ENCODE measurements at regions not wholly inside any gene's neighbourhood (a gene's known extent, or its start where the extent isn't known, plus 50 kb on each side); places are given as distances from the start of the nearest gene placed in this dataset.

DNA sequence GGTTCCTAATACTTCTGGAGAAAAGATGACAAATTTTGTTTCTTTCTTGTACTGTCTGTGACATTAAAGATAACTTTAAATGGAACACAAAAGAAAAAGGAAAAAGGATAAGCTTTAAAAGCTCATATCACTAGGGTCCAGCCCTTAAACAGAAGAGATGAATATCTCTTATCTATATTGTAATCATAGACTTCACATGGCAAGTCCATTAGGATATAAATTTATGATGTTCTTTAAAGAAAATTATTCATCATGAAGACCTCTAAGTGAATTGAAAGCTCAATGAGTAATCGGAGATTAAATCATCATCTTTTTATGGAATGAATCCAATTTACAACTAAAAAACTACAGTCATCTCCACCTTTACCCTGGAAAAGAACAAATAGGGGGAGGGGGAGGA lies 111.6 kb upstream of the SATB2 start:
- no peak for TF ChIP-seq CTCF (IDR thresholded peaks at IDR 0.05; ENCODE audit: insufficient read depth in 1 of 2, low read depth in 1 of 2, low read length in 1 of 2, severe bottlenecking in 1 of 2, unreplicated experiment in 1 of 2)
- no peaks in the 10 kb centered on the region for H3K36me3 ChIP-seq (ENCODE audit: control insufficient read depth, insufficient read depth, low read length)
- no peaks in the 10 kb centered on the region for H3K4me1 Mint-ChIP-seq (ENCODE audit: low read depth, unreplicated experiment)
- no peak overlapping the region for H3K4me3 Mint-ChIP-seq (ENCODE audit: unreplicated experiment)
- H3K36me3 Mint-ChIP-seq (ENCODE audit: insufficient read depth, unreplicated experiment) = no peaks in the 10 kb centered on the region
- POLR2A ChIA-PET = no interaction called here
- H3K27me3 ChIP-seq (replicated peaks; ENCODE audit: control insufficient read depth, insufficient read depth, low read length) = no peaks in the 10 kb centered on the region
- no TSS peak for BruUV-seq (replicated peaks)
- peaks cover 3% of the 10 kb centered on the region; the same call in 1 of the 2 replicates for H3K4me1 ChIP-seq
- H3K9me3 ChIP-seq = no peaks in the 10 kb centered on the region
- no peaks in the 10 kb centered on the region for H3K27me3 Mint-ChIP-seq (ENCODE audit: insufficient read depth, unreplicated experiment)
- no peak overlapping the region for H3K27ac Mint-ChIP-seq (ENCODE audit: unreplicated experiment)
- H3K4me3 ChIP-seq (ENCODE audit: low read depth, low read length) = no peak overlapping the region
- no peaks in the 10 kb centered on the region for H3K9me3 Mint-ChIP-seq (ENCODE audit: unreplicated experiment)
- no peak for DNase-seq
- CTCF ChIA-PET = no interaction called here
- intact Hi-C loops (cut with micrococcal nuclease; ENCODE audit: unreplicated experiment) = no loop called here

- Histone ChIP-seq H3K4me3 (ENCODE audit: low read depth, low read length) (no peak overlapping the region), H3K27me3 (replicated peaks; ENCODE audit: control insufficient read depth, insufficient read depth, low read length) (no peaks in the 10 kb centered on the region), H3K36me3 (ENCODE audit: control insufficient read depth, insufficient read depth, low read length) (no peaks in the 10 kb centered on the region), H3K9me3 (no peaks in the 10 kb centered on the region), H3K4me1 (no peaks in the 10 kb centered on the region)
- ChIA-PET POLR2A (no interaction called here), CTCF (no interaction called here)
- intact Hi-C loops (cut with micrococcal nuclease; ENCODE audit: unreplicated experiment) = no loop called here
- Mint-ChIP-seq H3K4me1 (ENCODE audit: low read depth, unreplicated experiment) (no peaks in the 10 kb centered on the region), H3K27me3 (ENCODE audit: insufficient read depth, unreplicated experiment) (no peaks in the 10 kb centered on the region), H3K9me3 (ENCODE audit: unreplicated experiment) (no peaks in the 10 kb centered on the region), H3K4me3 (ENCODE audit: unreplicated experiment) (no peak overlapping the region), H3K27ac (ENCODE audit: unreplicated experiment) (no peak overlapping the region), H3K36me3 (ENCODE audit: insufficient read depth, unreplicated experiment) (no peaks in the 10 kb centered on the region)
- no TSS peak for BruUV-seq (replicated peaks)
- DNase-seq = no peak
- no peak for TF ChIP-seq CTCF (IDR thresholded peaks at IDR 0.05; ENCODE audit: insufficient read depth in 1 of 2, low read depth in 1 of 2, low read length in 1 of 2, severe bottlenecking in 1 of 2, unreplicated experiment in 1 of 2)
These were observed 100.4 kb upstream of the SATB2 start for GRCh38 chr2:199558156-199558555.

DNA sequence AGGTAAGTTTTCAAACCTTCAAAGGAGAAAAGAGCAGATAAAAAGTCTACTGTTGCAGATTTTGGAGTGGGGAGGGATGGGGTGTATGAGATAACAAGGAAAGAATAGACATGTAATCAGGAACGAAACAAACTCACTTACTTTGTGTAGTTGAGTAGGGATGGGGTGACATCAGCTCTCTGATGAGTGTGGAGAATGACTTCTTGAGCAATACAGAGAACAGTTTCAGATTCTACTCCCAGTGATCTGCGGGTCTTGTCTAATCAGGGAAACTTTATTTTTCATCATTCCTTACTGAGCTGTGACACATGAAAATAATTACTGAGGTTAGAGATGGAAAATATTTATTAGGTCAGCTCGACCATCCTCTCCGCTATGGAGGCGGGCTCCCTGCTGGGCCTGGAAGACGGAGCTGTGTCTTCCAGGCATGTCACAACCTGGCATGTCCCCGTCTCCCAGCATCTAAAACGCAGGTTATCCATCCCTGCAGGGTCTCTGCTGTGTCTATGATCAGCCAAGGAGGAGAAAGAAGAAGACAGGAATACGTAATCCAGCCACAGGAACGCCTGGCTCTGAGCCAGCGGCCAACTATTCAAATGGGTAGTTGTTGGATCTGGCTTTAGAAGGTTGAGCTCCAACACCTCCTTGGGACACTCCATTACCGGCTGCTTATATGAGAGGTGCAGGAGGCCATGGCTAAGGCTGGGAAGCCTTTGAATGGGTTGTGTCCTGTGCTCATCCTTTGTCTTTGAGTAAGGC lies 99.0 kb upstream of the SATB2 start:
- Histone ChIP-seq H3K27me3 (replicated peaks; ENCODE audit: control insufficient read depth, insufficient read depth, low read length) (no peaks in the 10 kb centered on the region), H3K36me3 (ENCODE audit: control insufficient read depth, insufficient read depth, low read length) (no peaks in the 10 kb centered on the region), H3K4me3 (ENCODE audit: low read depth, low read length) (no peak overlapping the region), H3K4me1 (no peaks in the 10 kb centered on the region), H3K9me3 (no peaks in the 10 kb centered on the region)
- no TSS peak for BruUV-seq (replicated peaks)
- intact Hi-C loops (cut with micrococcal nuclease; ENCODE audit: unreplicated experiment) = no loop called here
- no peak for TF ChIP-seq CTCF (IDR thresholded peaks at IDR 0.05; ENCODE audit: insufficient read depth in 1 of 2, low read depth in 1 of 2, low read length in 1 of 2, severe bottlenecking in 1 of 2, unreplicated experiment in 1 of 2)
- no peaks in the 10 kb centered on the region for H3K36me3 Mint-ChIP-seq (ENCODE audit: insufficient read depth, unreplicated experiment)
- no peaks in the 10 kb centered on the region for H3K9me3 Mint-ChIP-seq (ENCODE audit: unreplicated experiment)
- no peak overlapping the region for H3K27ac Mint-ChIP-seq (ENCODE audit: unreplicated experiment)
- H3K4me3 Mint-ChIP-seq (ENCODE audit: unreplicated experiment) = no peak overlapping the region
- no peaks in the 10 kb centered on the region for H3K4me1 Mint-ChIP-seq (ENCODE audit: low read depth, unreplicated experiment)
- CTCF ChIA-PET = no interaction called here
- H3K27me3 Mint-ChIP-seq (ENCODE audit: insufficient read depth, unreplicated experiment) = no peaks in the 10 kb centered on the region
- no peak for DNase-seq
- POLR2A ChIA-PET = no interaction called here

Data from Caco-2 (cell line).